ENCODE measurements at regions not wholly inside any gene's neighbourhood (a gene's known extent, or its start where the extent isn't known, plus 50 kb on each side); places are given as distances from the start of the nearest gene placed in this dataset.

DNA sequence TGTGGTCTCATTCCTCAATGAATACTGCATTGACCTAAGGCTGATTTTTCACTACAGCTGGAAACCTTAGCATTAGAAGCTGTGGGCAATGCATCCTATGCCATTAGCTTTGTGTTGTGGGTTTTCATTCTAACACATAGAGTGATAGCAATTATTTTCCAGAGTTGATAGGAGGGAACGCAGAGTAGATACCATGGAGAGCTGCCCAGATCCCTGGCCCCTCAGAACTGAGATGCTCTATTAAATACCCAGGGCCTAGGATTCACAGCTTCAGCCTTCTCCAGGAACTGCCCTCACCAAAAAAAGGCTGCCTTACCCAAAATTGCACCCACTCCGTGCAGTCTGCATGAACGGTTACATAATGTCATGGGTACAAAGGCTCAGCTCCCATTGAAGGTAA lies 444.4 kb downstream of the SUCLA2 start:
- intact Hi-C loops (cut with micrococcal nuclease): no loop called here
- no peak for ATAC-seq (ENCODE audit: low read depth)
- CTCF ChIA-PET: interaction anchor here (1.1 kb wide), 1 partner anchor 594 kb away, joined by 3 read pairs; no protein-coding TSS in a partner anchor

DNA sequence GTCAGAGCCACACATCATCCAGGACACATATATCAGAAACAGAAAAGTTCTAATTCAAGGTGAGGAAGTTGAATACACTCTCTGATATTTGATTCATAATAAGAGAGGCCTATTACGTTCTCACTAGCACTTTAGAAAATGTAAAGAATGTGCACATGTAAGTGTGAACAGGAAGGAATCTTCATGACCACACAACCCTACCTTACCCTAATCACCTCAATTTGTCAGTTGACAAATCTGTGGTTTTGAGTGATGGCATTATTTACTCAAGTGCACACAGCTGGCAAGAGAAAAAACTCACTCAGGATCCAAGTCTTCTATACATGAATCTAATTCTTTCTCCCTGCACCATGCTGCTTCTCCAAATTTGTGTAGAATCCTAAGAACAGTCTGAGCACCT lies 445.8 kb downstream of the SUCLA2 start:
- DNase-seq (no peak), ATAC-seq (ENCODE audit: low read depth) (no peak)
- POLR2A ChIA-PET: no interaction called here
- no peak overlapping the region for H2AFZ ChIP-seq (ENCODE audit: insufficient read depth, low read depth, low read length, poor library complexity, severe bottlenecking)
- Mint-ChIP-seq H3K4me1 (no peaks in the 10 kb centered on the region), H3K27me3 (peaks cover 8% of the 10 kb centered on the region), H3K27ac (no peak overlapping the region), H3K9me3 (ENCODE audit: insufficient read depth) (no peaks in the 10 kb centered on the region), H3K4me3 (no peak overlapping the region)
- no peak overlapping the region for H3K4me2 ChIP-seq (replicated peaks; ENCODE audit: low read depth, low read length, poor library complexity, severe bottlenecking)
- H3K4me1 ChIP-seq (ENCODE audit: control insufficient read depth in 2 of 2, insufficient read depth in 2 of 2, low read length in 2 of 2): no peaks in the 10 kb centered on the region
- TF ChIP-seq, protein P1, sequence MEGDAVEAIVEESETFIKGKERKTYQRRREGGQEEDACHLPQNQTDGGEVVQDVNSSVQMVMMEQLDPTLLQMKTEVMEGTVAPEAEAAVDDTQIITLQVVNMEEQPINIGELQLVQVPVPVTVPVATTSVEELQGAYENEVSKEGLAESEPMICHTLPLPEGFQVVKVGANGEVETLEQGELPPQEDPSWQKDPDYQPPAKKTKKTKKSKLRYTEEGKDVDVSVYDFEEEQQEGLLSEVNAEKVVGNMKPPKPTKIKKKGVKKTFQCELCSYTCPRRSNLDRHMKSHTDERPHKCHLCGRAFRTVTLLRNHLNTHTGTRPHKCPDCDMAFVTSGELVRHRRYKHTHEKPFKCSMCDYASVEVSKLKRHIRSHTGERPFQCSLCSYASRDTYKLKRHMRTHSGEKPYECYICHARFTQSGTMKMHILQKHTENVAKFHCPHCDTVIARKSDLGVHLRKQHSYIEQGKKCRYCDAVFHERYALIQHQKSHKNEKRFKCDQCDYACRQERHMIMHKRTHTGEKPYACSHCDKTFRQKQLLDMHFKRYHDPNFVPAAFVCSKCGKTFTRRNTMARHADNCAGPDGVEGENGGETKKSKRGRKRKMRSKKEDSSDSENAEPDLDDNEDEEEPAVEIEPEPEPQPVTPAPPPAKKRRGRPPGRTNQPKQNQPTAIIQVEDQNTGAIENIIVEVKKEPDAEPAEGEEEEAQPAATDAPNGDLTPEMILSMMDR (IDR thresholded peaks at IDR 0.05): no peak
- no peak for TF ChIP-seq EZH2 (IDR thresholded peaks at IDR 0.05; ENCODE audit: borderline replicate concordance, insufficient read depth, low read depth, low read length, poor library complexity, severe bottlenecking)
- H3K36me3 ChIP-seq (replicated peaks in 1 of 2; ENCODE audit: control extremely low read depth in 1 of 2, control insufficient read depth in 1 of 2, extremely low read depth in 1 of 2, insufficient read depth in 2 of 2, low read length in 1 of 2): no peaks in the 10 kb centered on the region
- no peaks in the 10 kb centered on the region for H3K79me2 ChIP-seq (ENCODE audit: control insufficient read depth, insufficient read depth, low read length)
- intact Hi-C loops (cut with micrococcal nuclease): no loop called here
- CTCF ChIA-PET: no interaction called here
- WGBS (ENCODE audit: insufficient coverage): no CpG with 5 or more reads among the region's 1 CpG
- H3K27me3 ChIP-seq (replicated peaks in 1 of 4; ENCODE audit: control extremely low read depth in 1 of 4, control insufficient read depth in 3 of 4, insufficient read depth in 4 of 4, low read length in 3 of 4): no peaks in the 10 kb centered on the region
- no peaks in the 10 kb centered on the region for H4K20me1 ChIP-seq (ENCODE audit: control insufficient read depth, insufficient read depth, low read length, poor library complexity, severe bottlenecking)
- no peak overlapping the region for H3K27ac ChIP-seq (ENCODE audit: low read length in 2 of 2)
- H3K4me3 ChIP-seq (ENCODE audit: control extremely low read depth in 1 of 5, extremely low read depth in 1 of 5, insufficient read depth in 1 of 5, low read depth in 2 of 5, low read length in 4 of 5): no peak overlapping the region
- no peak overlapping the region for H3K9ac ChIP-seq (ENCODE audit: low read length)
- H3K9me3 ChIP-seq (ENCODE audit: control extremely low read depth in 1 of 3, control insufficient read depth in 2 of 3, insufficient read depth in 1 of 3, low read length in 2 of 3): peaks cover 0 to 1% (median 0%) of the 10 kb centered on the region in 3 donors

More for the DNA sequence above, 444.4 kb downstream of the SUCLA2 start:
- Histone ChIP-seq H2AFZ (ENCODE audit: insufficient read depth, low read depth, low read length, poor library complexity, severe bottlenecking) (no peak overlapping the region), H3K79me2 (ENCODE audit: control insufficient read depth, insufficient read depth, low read length) (no peaks in the 10 kb centered on the region), H3K9ac (ENCODE audit: low read length) (no peak overlapping the region), H3K9me3 (ENCODE audit: control extremely low read depth in 1 of 3, control insufficient read depth in 2 of 3, insufficient read depth in 1 of 3, low read length in 2 of 3) (peaks cover 0 to 1% (median 0%) of the 10 kb centered on the region in 3 donors), H3K4me2 (replicated peaks; ENCODE audit: low read depth, low read length, poor library complexity, severe bottlenecking) (no peak overlapping the region), H4K20me1 (ENCODE audit: control insufficient read depth, insufficient read depth, low read length, poor library complexity, severe bottlenecking) (no peaks in the 10 kb centered on the region), H3K36me3 (replicated peaks in 1 of 2; ENCODE audit: control extremely low read depth in 1 of 2, control insufficient read depth in 1 of 2, extremely low read depth in 1 of 2, insufficient read depth in 2 of 2, low read length in 1 of 2) (no peaks in the 10 kb centered on the region), H3K27ac (ENCODE audit: low read length in 2 of 2) (no peak overlapping the region), H3K4me3 (ENCODE audit: control extremely low read depth in 1 of 5, extremely low read depth in 1 of 5, insufficient read depth in 1 of 5, low read depth in 2 of 5, low read length in 4 of 5) (no peak overlapping the region), H3K4me1 (ENCODE audit: control insufficient read depth in 2 of 2, insufficient read depth in 2 of 2, low read length in 2 of 2) (no peaks in the 10 kb centered on the region), H3K27me3 (replicated peaks in 1 of 4; ENCODE audit: control extremely low read depth in 1 of 4, control insufficient read depth in 3 of 4, insufficient read depth in 4 of 4, low read length in 3 of 4) (no peaks in the 10 kb centered on the region)
- WGBS (ENCODE audit: insufficient coverage): 86% methylated on average over 2 of the region's 3 CpGs
- Mint-ChIP-seq H3K4me3 (no peak overlapping the region), H3K4me1 (no peaks in the 10 kb centered on the region), H3K9me3 (ENCODE audit: insufficient read depth) (no peaks in the 10 kb centered on the region), H3K27me3 (peaks cover 3% of the 10 kb centered on the region), H3K27ac (no peak overlapping the region)
- no peak for DNase-seq
- TF ChIP-seq EZH2 (IDR thresholded peaks at IDR 0.05; ENCODE audit: borderline replicate concordance, insufficient read depth, low read depth, low read length, poor library complexity, severe bottlenecking): no peak
- TF ChIP-seq, protein P1 (IDR thresholded peaks at IDR 0.05): no peak
- POLR2A ChIA-PET: no interaction called here

All from B cell (primary cell).